Activated CD4-positive, alpha-beta memory T cell treated with anti-CD3 and anti-CD28 coated beads, Interleukin-2, amount 10 ng/mL, durations not matched to agents 7 days and 5 days (primary cell): ENCODE measurements at regions not wholly inside any gene's neighbourhood (a gene's known extent, or its start where the extent isn't known, plus 50 kb on each side); places are given as distances from the start of the nearest gene placed in this dataset.

Experiments used
- CTCF ChIA-PET: fragments of 350-600 bp; sonication (Branson Sonifier 250); formaldehyde crosslinking; loops from one replicate; lab custom pipeline; 2021; ENCODE audit warnings: antibody characterized with exemption, inconsistent platforms; lab: Charles Lee
- POLR2A ChIA-PET: fragments of 350-600 bp; sonication (Branson Sonifier 250); formaldehyde crosslinking; loops from one replicate; lab custom pipeline; 2021; ENCODE audit warnings: antibody characterized with exemption; lab: Charles Lee
- DNase-seq: peaks from one replicate; pipeline ENCODE4 v3.0.0-alpha.2; 2020
- H3K27ac Mint-ChIP-seq: one replicate; pipeline ENCODE4 v1.8.0; 2021; ENCODE audit warnings: mild to moderate bottlenecking, mixed read lengths
- H3K27me3 Mint-ChIP-seq: one replicate; pipeline ENCODE4 v1.8.0; 2021; ENCODE audit warnings: mixed read lengths
- H3K36me3 Mint-ChIP-seq: one replicate; pipeline ENCODE4 v1.8.0; 2021; ENCODE audit warnings: low read depth, mixed read lengths
- H3K4me1 Mint-ChIP-seq: one replicate; pipeline ENCODE4 v1.8.0; 2021; ENCODE audit warnings: mixed read lengths
- H3K4me3 Mint-ChIP-seq: one replicate; pipeline ENCODE4 v1.8.0; 2021; ENCODE audit warnings: mild to moderate bottlenecking, mixed read lengths
- H3K9me3 Mint-ChIP-seq: one replicate; pipeline ENCODE4 v1.8.0; 2021; ENCODE audit warnings: mixed read lengths

- DNase-seq: no peak
- POLR2A ChIA-PET: no interaction called here
- no peak overlapping the region for H3K27ac Mint-ChIP-seq
- CTCF ChIA-PET: no interaction called here
- H3K36me3 Mint-ChIP-seq: no peaks in the 10 kb centered on the region
- no peak overlapping the region for H3K4me3 Mint-ChIP-seq
- no peaks in the 10 kb centered on the region for H3K4me1 Mint-ChIP-seq
- H3K9me3 Mint-ChIP-seq: peaks cover 15% of the 10 kb centered on the region
- H3K27me3 Mint-ChIP-seq: no peaks in the 10 kb centered on the region
Observed at GRCh38 chr14:85412756-85413155, 117.2 kb upstream of the FLRT2 start.

DNA sequence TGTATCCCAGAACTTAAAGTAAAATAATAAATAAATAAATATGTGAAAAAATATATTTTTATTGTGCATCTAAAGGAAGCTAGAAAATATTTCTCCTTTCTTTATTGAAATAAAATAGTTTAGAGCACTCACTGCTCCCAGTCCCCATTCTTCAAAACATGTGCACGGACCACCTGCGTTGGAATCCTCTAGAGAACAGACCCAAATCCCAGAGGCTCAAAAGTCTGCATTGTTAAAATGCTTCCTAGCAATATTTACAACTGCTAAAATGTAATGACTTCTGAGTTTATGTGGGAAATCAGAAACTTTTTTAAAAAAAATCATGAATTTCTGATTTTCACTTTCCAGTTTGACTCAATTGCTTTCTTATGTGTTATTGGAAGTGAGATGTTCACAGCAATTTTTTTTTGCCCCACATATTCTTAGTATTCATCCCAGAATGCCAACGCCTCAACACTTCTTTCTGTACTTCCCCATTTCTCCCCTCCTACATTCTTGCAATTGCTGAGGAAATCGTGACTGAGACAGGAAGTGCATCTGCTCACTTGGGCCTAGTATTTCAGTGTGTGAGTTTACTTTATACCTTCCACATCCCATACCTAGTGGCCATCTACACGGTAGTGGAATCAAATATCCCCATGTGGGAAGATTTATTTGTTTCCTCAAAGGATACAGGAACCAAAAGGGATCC, 116.0 kb upstream of the FLRT2 start:
- H3K27ac Mint-ChIP-seq: no peak overlapping the region
- no peak overlapping the region for H3K4me3 Mint-ChIP-seq
- no peaks in the 10 kb centered on the region for H3K27me3 Mint-ChIP-seq
- H3K36me3 Mint-ChIP-seq: no peaks in the 10 kb centered on the region
- no peaks in the 10 kb centered on the region for H3K4me1 Mint-ChIP-seq
- CTCF ChIA-PET: no interaction called here
- DNase-seq: no peak
- POLR2A ChIA-PET: no interaction called here
- peaks cover 13% of the 10 kb centered on the region for H3K9me3 Mint-ChIP-seq

GRCh38 chr14:85415015-85415712, 114.8 kb upstream of the FLRT2 start:
- Mint-ChIP-seq H3K27ac (no peak overlapping the region), H3K36me3 (no peaks in the 10 kb centered on the region), H3K4me3 (no peak overlapping the region), H3K9me3 (peaks cover 10% of the 10 kb centered on the region), H3K27me3 (no peaks in the 10 kb centered on the region), H3K4me1 (no peaks in the 10 kb centered on the region)
- no peak for DNase-seq
- CTCF ChIA-PET: no interaction called here
- POLR2A ChIA-PET: no interaction called here

DNA sequence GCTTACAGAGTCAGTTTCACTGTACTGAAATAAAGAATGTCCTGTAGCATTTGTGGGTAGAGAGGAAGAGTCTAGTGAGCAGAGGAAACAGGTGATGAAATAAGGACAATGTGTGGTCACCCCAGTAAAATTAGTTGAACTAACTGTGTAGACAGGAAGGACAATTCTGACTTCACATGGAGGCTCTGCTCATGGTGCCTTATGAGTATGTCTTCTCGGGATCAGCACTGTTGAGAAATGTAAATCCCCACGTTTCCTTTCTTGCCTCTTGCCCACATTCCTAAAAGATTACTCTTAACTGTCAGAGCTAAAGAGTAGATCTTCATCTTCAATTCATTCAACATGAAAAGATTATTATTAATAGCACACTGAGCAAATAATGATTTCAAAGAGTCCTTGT, 113.2 kb upstream of the FLRT2 start:
- H3K9me3 Mint-ChIP-seq: peaks cover 10% of the 10 kb centered on the region
- no peak overlapping the region for H3K27ac Mint-ChIP-seq
- CTCF ChIA-PET: no interaction called here
- H3K27me3 Mint-ChIP-seq: no peaks in the 10 kb centered on the region
- DNase-seq: no peak
- no peaks in the 10 kb centered on the region for H3K4me1 Mint-ChIP-seq
- H3K4me3 Mint-ChIP-seq: no peak overlapping the region
- H3K36me3 Mint-ChIP-seq: no peaks in the 10 kb centered on the region
- POLR2A ChIA-PET: no interaction called here

- ChIA-PET POLR2A (no interaction called here), CTCF (no interaction called here)
- Mint-ChIP-seq H3K4me3 (no peak overlapping the region), H3K36me3 (no peaks in the 10 kb centered on the region), H3K4me1 (no peaks in the 10 kb centered on the region), H3K27me3 (no peaks in the 10 kb centered on the region), H3K9me3 (peaks cover 10% of the 10 kb centered on the region), H3K27ac (no peak overlapping the region)
- DNase-seq: no peak
Observed at GRCh38 chr14:85417396-85417795, 112.5 kb upstream of the FLRT2 start.

DNA sequence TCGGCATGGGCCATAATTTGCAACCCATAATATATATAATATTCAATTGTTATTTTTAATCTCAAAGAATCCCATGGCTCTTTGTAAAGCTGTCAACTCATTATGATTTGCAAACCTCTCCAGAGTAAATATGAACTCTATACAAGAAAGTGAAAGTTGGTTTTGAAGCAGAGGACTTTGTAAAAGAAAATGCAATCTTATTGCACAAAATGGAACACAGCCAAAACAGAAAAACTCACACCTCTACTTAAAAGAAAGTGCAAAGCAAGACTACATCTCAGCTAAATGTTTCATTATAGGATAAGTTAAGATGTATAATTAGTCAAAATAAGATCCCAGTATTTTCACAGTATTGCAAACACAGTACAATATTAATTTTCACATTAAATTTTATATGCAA, 111.2 kb upstream of the FLRT2 start:
- H3K27ac Mint-ChIP-seq: no peak overlapping the region
- H3K4me3 Mint-ChIP-seq: no peak overlapping the region
- CTCF ChIA-PET: no interaction called here
- H3K9me3 Mint-ChIP-seq: peaks cover 10% of the 10 kb centered on the region
- H3K36me3 Mint-ChIP-seq: no peaks in the 10 kb centered on the region
- no peaks in the 10 kb centered on the region for H3K27me3 Mint-ChIP-seq
- no peaks in the 10 kb centered on the region for H3K4me1 Mint-ChIP-seq
- POLR2A ChIA-PET: no interaction called here
- DNase-seq: no peak

DNA sequence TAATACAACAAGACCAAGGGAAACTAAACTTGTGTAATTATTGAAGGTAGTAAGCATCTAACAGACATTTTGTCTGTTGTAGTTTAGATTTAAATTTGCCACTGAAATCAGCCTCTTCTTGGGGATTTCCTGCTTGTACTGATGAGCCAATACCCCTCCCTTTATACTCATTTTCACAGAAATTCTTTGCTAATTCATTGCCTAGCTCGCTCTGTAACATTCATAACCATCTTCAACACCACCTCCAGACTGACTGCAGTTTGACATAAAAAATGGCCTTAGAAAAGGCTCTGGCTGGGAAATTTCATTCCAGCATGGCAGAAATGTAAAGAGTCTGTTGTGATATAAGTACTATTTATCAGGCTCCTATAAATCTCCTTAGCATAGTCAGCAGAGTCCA, 109.7 kb upstream of the FLRT2 start:
- no peak overlapping the region for H3K27ac Mint-ChIP-seq
- H3K4me3 Mint-ChIP-seq: no peak overlapping the region
- DNase-seq: no peak
- H3K27me3 Mint-ChIP-seq: no peaks in the 10 kb centered on the region
- ChIA-PET POLR2A (no interaction called here), CTCF (no interaction called here)
- H3K4me1 Mint-ChIP-seq: no peaks in the 10 kb centered on the region
- peaks cover 4% of the 10 kb centered on the region for H3K9me3 Mint-ChIP-seq
- no peaks in the 10 kb centered on the region for H3K36me3 Mint-ChIP-seq

DNA sequence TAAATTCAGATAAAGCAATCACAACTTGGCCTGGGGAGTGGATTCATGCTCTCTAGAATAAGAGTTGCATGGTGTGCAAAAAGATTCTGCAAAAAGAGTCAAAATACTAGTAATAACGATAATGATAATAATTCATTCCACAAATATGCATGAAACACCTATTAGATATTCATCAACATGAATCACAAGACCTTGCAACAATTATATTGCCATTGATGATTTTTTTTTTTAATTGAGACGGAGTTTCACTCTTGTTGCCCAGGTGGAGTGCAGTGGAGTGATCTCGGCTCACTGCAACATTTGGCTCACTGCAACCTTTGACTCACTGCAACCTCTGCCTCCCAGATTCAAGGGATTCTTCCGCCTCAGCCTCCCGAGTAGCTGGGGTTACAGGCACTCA, 109.2 kb upstream of the FLRT2 start:
- H3K9me3 Mint-ChIP-seq: peaks cover 4% of the 10 kb centered on the region
- CTCF ChIA-PET: no interaction called here
- no peak overlapping the region for H3K27ac Mint-ChIP-seq
- POLR2A ChIA-PET: no interaction called here
- no peaks in the 10 kb centered on the region for H3K36me3 Mint-ChIP-seq
- no peaks in the 10 kb centered on the region for H3K4me1 Mint-ChIP-seq
- H3K4me3 Mint-ChIP-seq: no peak overlapping the region
- no peaks in the 10 kb centered on the region for H3K27me3 Mint-ChIP-seq
- no peak for DNase-seq

- ChIA-PET CTCF (no interaction called here), POLR2A (no interaction called here)
- no peak overlapping the region for H3K27ac Mint-ChIP-seq
- H3K4me1 Mint-ChIP-seq: no peaks in the 10 kb centered on the region
- H3K9me3 Mint-ChIP-seq: peaks cover 4% of the 10 kb centered on the region
- no peak for DNase-seq
- no peak overlapping the region for H3K4me3 Mint-ChIP-seq
- no peaks in the 10 kb centered on the region for H3K36me3 Mint-ChIP-seq
- H3K27me3 Mint-ChIP-seq: no peaks in the 10 kb centered on the region
Observed at GRCh38 chr14:85421186-85421877, 108.6 kb upstream of the FLRT2 start.

DNA sequence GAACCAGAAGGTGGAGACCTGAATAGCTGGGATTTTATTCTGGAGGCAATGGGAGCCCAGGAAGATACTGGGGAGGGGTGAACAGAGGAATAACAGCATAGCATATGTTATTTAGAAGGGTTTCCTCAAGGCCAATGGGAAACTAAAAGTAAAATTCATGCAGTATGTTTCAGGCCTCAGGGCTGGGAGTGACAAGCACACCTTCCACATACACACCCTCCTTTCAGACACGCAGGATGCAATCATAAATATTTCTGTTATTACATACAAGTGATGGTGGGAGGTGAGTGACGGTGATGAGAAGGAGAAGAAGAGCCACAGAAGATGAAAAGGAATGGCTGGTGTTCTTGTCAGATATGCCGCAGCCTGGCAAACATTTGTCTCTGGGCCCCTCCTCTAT, 106.1 kb upstream of the FLRT2 start:
- no peaks in the 10 kb centered on the region for H3K36me3 Mint-ChIP-seq
- ChIA-PET CTCF (no interaction called here), POLR2A (no interaction called here)
- H3K4me3 Mint-ChIP-seq: no peak overlapping the region
- DNase-seq: no peak
- no peak overlapping the region for H3K27ac Mint-ChIP-seq
- H3K27me3 Mint-ChIP-seq: no peaks in the 10 kb centered on the region
- no peaks in the 10 kb centered on the region for H3K4me1 Mint-ChIP-seq
- H3K9me3 Mint-ChIP-seq: peaks cover 4% of the 10 kb centered on the region

DNA sequence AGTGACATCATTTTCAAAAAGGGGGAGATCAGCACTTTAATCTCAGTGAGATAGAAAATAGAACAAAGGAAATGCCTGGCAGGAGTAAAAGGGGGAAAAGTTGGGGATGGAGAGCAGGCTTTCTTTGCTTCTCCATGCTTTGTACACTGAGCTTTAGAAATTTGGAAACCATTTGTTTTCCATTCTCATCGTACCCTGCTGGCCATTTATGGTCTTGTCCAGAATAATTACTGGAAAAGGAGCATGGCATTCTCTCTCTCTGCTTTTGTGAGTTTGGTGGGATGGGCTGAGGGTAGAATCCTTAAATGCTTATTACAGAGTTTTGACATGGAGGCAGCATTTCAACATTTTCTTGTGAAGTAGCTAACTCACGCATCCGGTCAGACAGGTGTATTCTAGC, 104.4 kb upstream of the FLRT2 start:
- Mint-ChIP-seq H3K27ac (no peak overlapping the region), H3K4me1 (no peaks in the 10 kb centered on the region), H3K27me3 (no peaks in the 10 kb centered on the region), H3K9me3 (peaks cover 8% of the 10 kb centered on the region), H3K4me3 (no peak overlapping the region), H3K36me3 (no peaks in the 10 kb centered on the region)
- POLR2A ChIA-PET: no interaction called here
- no peak for DNase-seq
- CTCF ChIA-PET: no interaction called here

- CTCF ChIA-PET: interaction anchor here (1.2 kb wide), 1 partner anchor 8 kb away, joined by 3 read pairs; no protein-coding TSS in a partner anchor
- POLR2A ChIA-PET: no interaction called here
Observed at GRCh38 chr14:85426068-85426935, 103.6 kb upstream of the FLRT2 start.

GRCh38 chr14:85428926-85429325, 101.0 kb upstream of the FLRT2 start:
- CTCF ChIA-PET: no interaction called here
- no peak overlapping the region for H3K4me3 Mint-ChIP-seq
- H3K9me3 Mint-ChIP-seq: peaks cover 8% of the 10 kb centered on the region
- H3K27me3 Mint-ChIP-seq: no peaks in the 10 kb centered on the region
- POLR2A ChIA-PET: no interaction called here
- DNase-seq: no peak
- no peaks in the 10 kb centered on the region for H3K4me1 Mint-ChIP-seq
- no peaks in the 10 kb centered on the region for H3K36me3 Mint-ChIP-seq
- no peak overlapping the region for H3K27ac Mint-ChIP-seq

More at GRCh38 chr14:85426068-85426935, 103.6 kb upstream of the FLRT2 start:
- Mint-ChIP-seq H3K4me3 (no peak overlapping the region), H3K27me3 (no peaks in the 10 kb centered on the region), H3K36me3 (no peaks in the 10 kb centered on the region), H3K27ac (no peak overlapping the region), H3K4me1 (no peaks in the 10 kb centered on the region), H3K9me3 (peaks cover 6% of the 10 kb centered on the region)
- DNase-seq: no peak
